Tongue (tissue), 1 donor: ENCODE measurements at regions not wholly inside any gene's neighbourhood (a gene's known extent, or its start where the extent isn't known, plus 50 kb on each side); places are given as distances from the start of the nearest gene placed in this dataset.
A peak's percentile ranks its signal among the peaks of the same experiment; 100 is the strongest.

ENCODE experiments used
- DNase-seq: peaks from one replicate; pipeline ENCODE4 v3.0.0-alpha.2; 2015

- DNase-seq: no peak
These were observed 251.0 kb upstream of the PEX5L start for GRCh38 chr3:180287703-180288102.

GRCh38 chr3:180288816-180289215 is 252.1 kb upstream of the PEX5L start:
- no peak for DNase-seq

GRCh38 chr3:180290300-180290699 is 253.6 kb upstream of the PEX5L start:
- no peak for DNase-seq

- DNase-seq: no peak
These were observed 257.7 kb upstream of the PEX5L start for GRCh38 chr3:180294282-180295027.

GRCh38 chr3:180295811-180296210 is 259.1 kb upstream of the PEX5L start:
- no peak for DNase-seq

GRCh38 chr3:180296971-180297370 is 260.2 kb upstream of the PEX5L start:
- DNase-seq: no peak

GRCh38 chr3:180306155-180306554 is 269.4 kb upstream of the PEX5L start:
- no peak for DNase-seq

- peak; percentile 69 for DNase-seq
These were observed 270.0 kb upstream of the PEX5L start for GRCh38 chr3:180306691-180307090.

GRCh38 chr3:180311242-180311641 is 274.5 kb upstream of the PEX5L start:
- no peak for DNase-seq

- no peak for DNase-seq
These were observed 279.6 kb upstream of the PEX5L start for GRCh38 chr3:180316321-180316720.

GRCh38 chr3:180319461-180319860 is 282.5 kb upstream of the TTC14 start:
- DNase-seq: no peak

- DNase-seq: no peak
These were observed 281.3 kb upstream of the TTC14 start for GRCh38 chr3:180320631-180321030.

- DNase-seq: no peak
These were observed 280.4 kb upstream of the TTC14 start for GRCh38 chr3:180321534-180321933.

- no peak for DNase-seq
These were observed 279.1 kb upstream of the TTC14 start for GRCh38 chr3:180322829-180323228.

GRCh38 chr3:180324791-180325190 is 277.2 kb upstream of the TTC14 start:
- no peak for DNase-seq

- no peak for DNase-seq
These were observed 276.4 kb upstream of the TTC14 start for GRCh38 chr3:180325533-180325932.

GRCh38 chr3:180325958-180326357 is 276.0 kb upstream of the TTC14 start:
- no peak for DNase-seq

GRCh38 chr3:180329187-180329586 is 272.8 kb upstream of the TTC14 start:
- DNase-seq: no peak

- no peak for DNase-seq
These were observed 272.1 kb upstream of the TTC14 start for GRCh38 chr3:180329847-180330246.

- no peak for DNase-seq
These were observed 271.5 kb upstream of the TTC14 start for GRCh38 chr3:180330440-180330839.

- DNase-seq: no peak
These were observed 269.4 kb upstream of the TTC14 start for GRCh38 chr3:180332608-180333007.

GRCh38 chr3:180335050-180335449 is 266.9 kb upstream of the TTC14 start:
- DNase-seq: no peak

- no peak for DNase-seq
These were observed 261.6 kb upstream of the TTC14 start for GRCh38 chr3:180340395-180340794.

GRCh38 chr3:180341516-180341915 is 260.4 kb upstream of the TTC14 start:
- DNase-seq: no peak

- DNase-seq: no peak
These were observed 250.4 kb upstream of the TTC14 start for GRCh38 chr3:180351601-180352000.
